GM12878 (cell line): ENCODE measurements at regions not wholly inside any gene's neighbourhood (a gene's known extent, or its start where the extent isn't known, plus 50 kb on each side); places are given as distances from the start of the nearest gene placed in this dataset.

ENCODE experiments used
- BCL11A ChIP-seq: IDR thresholded peaks from 2 replicates; pipeline ENCODE4 v1.6.1; 2011; ENCODE audit warnings: low read depth, low read length
- BHLHE40 ChIP-seq, 2 experiments: fragments of 450-650 bp in 1 of 2; IDR thresholded peaks; 2 replicates each; pipeline ENCODE4 v1.6.1; 2011 to 2017; ENCODE audit warnings: low read depth in 2 of 2, borderline replicate concordance in 1 of 2, improper control_type of control experiment in 1 of 2, low read length in 1 of 2, mild to moderate bottlenecking in 1 of 2
- CBX3 ChIP-seq: fragments of 200-600 bp; sonication (generic); IDR thresholded peaks from 2 replicates; pipeline ENCODE4 v1.6.1; 2016; ENCODE audit warnings: low read depth, borderline replicate concordance
- EGR1 ChIP-seq, 2 experiments: IDR thresholded peaks; 1 replicate in 1 of 2; 2 replicates in 1 of 2; pipeline ENCODE4 v1.6.1; 2011 to 2012; ENCODE audit warnings: low read depth in 2 of 2, low read length in 2 of 2, borderline replicate concordance in 1 of 2, mild to moderate bottlenecking in 1 of 2, moderate library complexity in 1 of 2
- ETV6 ChIP-seq, 2 experiments: fragments of 450-650 bp in 1 of 2; IDR thresholded peaks in 1 of 2; conservative IDR thresholded peaks in 1 of 2; 2 replicates each; pipeline ENCODE4 v1.6.1; 2014; ENCODE audit warnings: antibody characterized with exemption in 1 of 2, borderline replicate concordance in 1 of 2, low read depth in 1 of 2, mild to moderate bottlenecking in 1 of 2, moderate library complexity in 1 of 2
- FOXM1 ChIP-seq: IDR thresholded peaks from 2 replicates; pipeline ENCODE4 v1.6.1; 2012; ENCODE audit warnings: low read depth, mild to moderate bottlenecking, inconsistent platforms, low read length, moderate library complexity
- GATAD2B ChIP-seq: fragments of 450-650 bp; conservative IDR thresholded peaks from 2 replicates; pipeline ENCODE4 v1.6.1; 2017; ENCODE audit warnings: low read depth, mild to moderate bottlenecking, moderate library complexity
- HDAC2 ChIP-seq: fragments of 200-600 bp; sonication (generic); IDR thresholded peaks from 2 replicates; pipeline ENCODE4 v1.6.1; 2017
- IRF4 ChIP-seq: IDR thresholded peaks from 2 replicates; pipeline ENCODE4 v1.6.1; 2011; ENCODE audit warnings: low read depth, low read length
- KAT2A ChIP-seq: conservative IDR thresholded peaks from 2 replicates; pipeline ENCODE4 v1.6.1; 2011; ENCODE audit warnings: low read depth, low read length; ENCODE audit not compliant: control insufficient read depth
- KDM1A ChIP-seq: fragments of 200-600 bp; sonication (generic); IDR thresholded peaks from 2 replicates; pipeline ENCODE4 v1.6.1; 2016; ENCODE audit warnings: borderline replicate concordance
- MTA3 ChIP-seq: IDR thresholded peaks from 2 replicates; pipeline ENCODE4 v1.6.1; 2012; ENCODE audit warnings: low read length, inconsistent platforms, borderline replicate concordance
- NR2F1 ChIP-seq: fragments of 450-650 bp; conservative IDR thresholded peaks from 2 replicates; pipeline ENCODE4 v1.6.1; 2017; ENCODE audit warnings: mild to moderate bottlenecking
- NRF1 ChIP-seq: conservative IDR thresholded peaks from 2 replicates; pipeline ENCODE4 v1.6.1; 2011; ENCODE audit warnings: mild to moderate bottlenecking, low read depth, low read length, improper control_type of control experiment
- PML ChIP-seq: IDR thresholded peaks from 2 replicates; pipeline ENCODE4 v1.6.1; 2012; ENCODE audit warnings: low read length, inconsistent platforms
- RB1 ChIP-seq: fragments of 450-650 bp; formaldehyde crosslinking; IDR thresholded peaks from 2 replicates; pipeline ENCODE4 v1.6.1; 2017; ENCODE audit warnings: mild to moderate bottlenecking, borderline replicate concordance
- RFX5 ChIP-seq: IDR thresholded peaks from 2 replicates; pipeline ENCODE4 v1.6.1; 2011; ENCODE audit warnings: low read depth, low read length, improper control_type of control experiment
- SRF ChIP-seq, 2 experiments: IDR thresholded peaks; 2 replicates each; pipeline ENCODE4 v1.6.1; 2011; ENCODE audit warnings: low read depth in 2 of 2, low read length in 2 of 2, mild to moderate bottlenecking in 1 of 2, moderate library complexity in 1 of 2
- ZNF207 ChIP-seq: fragments of 450-650 bp; IDR thresholded peaks from 2 replicates; pipeline ENCODE4 v1.6.1; 2014; ENCODE audit warnings: antibody characterized with exemption, mild to moderate bottlenecking, borderline replicate concordance
- ZNF217 ChIP-seq: fragments of 450-650 bp; IDR thresholded peaks from 2 replicates; pipeline ENCODE4 v1.6.1; 2017; ENCODE audit warnings: antibody characterized with exemption, mild to moderate bottlenecking
- ZNF24 ChIP-seq: fragments of 450-650 bp; IDR thresholded peaks from 2 replicates; pipeline ENCODE4 v1.6.1; 2017; ENCODE audit warnings: antibody characterized with exemption, mild to moderate bottlenecking
- ZNF384 ChIP-seq: IDR thresholded peaks from 2 replicates; pipeline ENCODE4 v1.6.1; 2012; ENCODE audit warnings: low read depth, mild to moderate bottlenecking, low read length, improper control_type of control experiment, borderline replicate concordance
- TF ChIP-seq, protein P1 (sequence below): fragments of 450-650 bp; IDR thresholded peaks from 2 replicates; pipeline ENCODE4 v1.6.1; 2016; ENCODE audit warnings: mild to moderate bottlenecking
- TF ChIP-seq, protein P2 (sequence below): fragments of 450-650 bp; formaldehyde crosslinking; IDR thresholded peaks from 2 replicates; pipeline ENCODE4 v1.4.0; 2020; ENCODE audit warnings: mild to moderate bottlenecking, moderate library complexity
- TF ChIP-seq, protein P3 (sequence below): fragments of 450-650 bp; IDR thresholded peaks from 2 replicates; pipeline ENCODE4 v1.6.1; 2016; ENCODE audit warnings: mild to moderate bottlenecking
- TF ChIP-seq, protein P4 (sequence below): fragments of 450-650 bp; IDR thresholded peaks from 2 replicates; pipeline ENCODE4 v1.6.1; 2017; ENCODE audit warnings: mild to moderate bottlenecking

DNA sequence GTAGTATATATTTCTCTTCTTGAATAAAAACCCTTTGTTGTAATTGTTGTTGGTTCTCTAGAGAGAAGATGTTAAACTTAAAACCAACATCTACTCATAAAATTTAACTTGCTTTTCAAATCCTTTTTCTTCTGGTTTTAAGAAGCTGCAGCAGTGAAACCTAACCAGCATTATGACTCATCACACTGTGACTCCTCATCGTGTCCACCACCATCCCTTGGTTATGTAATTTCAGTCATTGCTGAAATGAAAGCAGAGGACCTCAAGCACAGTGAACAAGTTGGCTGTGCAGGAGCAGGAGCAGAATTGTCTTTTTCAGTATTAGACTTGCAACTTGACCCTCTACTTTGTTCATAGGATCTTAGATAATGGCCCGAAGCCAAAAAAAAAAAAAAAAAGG is 64.9 kb upstream of the HTR2A start (continued):
- TF ChIP-seq MTA3 (no peak), ZNF24 (no peak), GATAD2B (no peak), ZNF207 (no peak), NRF1 (no peak), BCL11A (peak; percentile 81), HDAC2 (no peak), ZNF217 (no peak), IRF4 (peak; percentile 85), KAT2A (no peak), BHLHE40 (IDR thresholded peaks at IDR 0.05; ENCODE audit: borderline replicate concordance in 1 of 2, low read depth in 2 of 2, low read length in 1 of 2) (no peak), RB1 (no peak), FOXM1 (peak; percentile 48), CBX3 (no peak), NR2F1 (no peak), KDM1A (no peak), EGR1 (IDR thresholded peaks at IDR 0.05; ENCODE audit: borderline replicate concordance in 1 of 2, low read depth in 2 of 2, low read length in 2 of 2) (no peak), SRF (IDR thresholded peaks at IDR 0.05; ENCODE audit: low read depth in 2 of 2, low read length in 2 of 2) (0 out of 4 replicates have a peak, but pooled peaks of 1 of the 2 experiments have one; percentile 18), PML (no peak), ZNF384 (no peak), RFX5 (no peak), ETV6 (conservative IDR thresholded peaks at IDR 0.05 in 1 of 2, IDR thresholded peaks at IDR 0.05 in 1 of 2; ENCODE audit: borderline replicate concordance in 1 of 2, low read depth in 1 of 2) (no peak)
- TF ChIP-seq, protein P1, sequence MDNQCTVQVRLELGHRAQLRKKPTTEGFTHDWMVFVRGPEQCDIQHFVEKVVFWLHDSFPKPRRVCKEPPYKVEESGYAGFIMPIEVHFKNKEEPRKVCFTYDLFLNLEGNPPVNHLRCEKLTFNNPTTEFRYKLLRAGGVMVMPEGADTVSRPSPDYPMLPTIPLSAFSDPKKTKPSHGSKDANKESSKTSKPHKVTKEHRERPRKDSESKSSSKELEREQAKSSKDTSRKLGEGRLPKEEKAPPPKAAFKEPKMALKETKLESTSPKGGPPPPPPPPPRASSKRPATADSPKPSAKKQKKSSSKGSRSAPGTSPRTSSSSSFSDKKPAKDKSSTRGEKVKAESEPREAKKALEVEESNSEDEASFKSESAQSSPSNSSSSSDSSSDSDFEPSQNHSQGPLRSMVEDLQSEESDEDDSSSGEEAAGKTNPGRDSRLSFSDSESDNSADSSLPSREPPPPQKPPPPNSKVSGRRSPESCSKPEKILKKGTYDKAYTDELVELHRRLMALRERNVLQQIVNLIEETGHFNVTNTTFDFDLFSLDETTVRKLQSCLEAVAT: no peak
- TF ChIP-seq, protein P2, sequence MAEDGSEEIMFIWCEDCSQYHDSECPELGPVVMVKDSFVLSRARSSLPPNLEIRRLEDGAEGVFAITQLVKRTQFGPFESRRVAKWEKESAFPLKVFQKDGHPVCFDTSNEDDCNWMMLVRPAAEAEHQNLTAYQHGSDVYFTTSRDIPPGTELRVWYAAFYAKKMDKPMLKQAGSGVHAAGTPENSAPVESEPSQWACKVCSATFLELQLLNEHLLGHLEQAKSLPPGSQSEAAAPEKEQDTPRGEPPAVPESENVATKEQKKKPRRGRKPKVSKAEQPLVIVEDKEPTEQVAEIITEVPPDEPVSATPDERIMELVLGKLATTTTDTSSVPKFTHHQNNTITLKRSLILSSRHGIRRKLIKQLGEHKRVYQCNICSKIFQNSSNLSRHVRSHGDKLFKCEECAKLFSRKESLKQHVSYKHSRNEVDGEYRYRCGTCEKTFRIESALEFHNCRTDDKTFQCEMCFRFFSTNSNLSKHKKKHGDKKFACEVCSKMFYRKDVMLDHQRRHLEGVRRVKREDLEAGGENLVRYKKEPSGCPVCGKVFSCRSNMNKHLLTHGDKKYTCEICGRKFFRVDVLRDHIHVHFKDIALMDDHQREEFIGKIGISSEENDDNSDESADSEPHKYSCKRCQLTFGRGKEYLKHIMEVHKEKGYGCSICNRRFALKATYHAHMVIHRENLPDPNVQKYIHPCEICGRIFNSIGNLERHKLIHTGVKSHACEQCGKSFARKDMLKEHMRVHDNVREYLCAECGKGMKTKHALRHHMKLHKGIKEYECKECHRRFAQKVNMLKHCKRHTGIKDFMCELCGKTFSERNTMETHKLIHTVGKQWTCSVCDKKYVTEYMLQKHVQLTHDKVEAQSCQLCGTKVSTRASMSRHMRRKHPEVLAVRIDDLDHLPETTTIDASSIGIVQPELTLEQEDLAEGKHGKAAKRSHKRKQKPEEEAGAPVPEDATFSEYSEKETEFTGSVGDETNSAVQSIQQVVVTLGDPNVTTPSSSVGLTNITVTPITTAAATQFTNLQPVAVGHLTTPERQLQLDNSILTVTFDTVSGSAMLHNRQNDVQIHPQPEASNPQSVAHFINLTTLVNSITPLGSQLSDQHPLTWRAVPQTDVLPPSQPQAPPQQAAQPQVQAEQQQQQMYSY (CRISPR knock-in tag): no peak
- TF ChIP-seq, protein P3, sequence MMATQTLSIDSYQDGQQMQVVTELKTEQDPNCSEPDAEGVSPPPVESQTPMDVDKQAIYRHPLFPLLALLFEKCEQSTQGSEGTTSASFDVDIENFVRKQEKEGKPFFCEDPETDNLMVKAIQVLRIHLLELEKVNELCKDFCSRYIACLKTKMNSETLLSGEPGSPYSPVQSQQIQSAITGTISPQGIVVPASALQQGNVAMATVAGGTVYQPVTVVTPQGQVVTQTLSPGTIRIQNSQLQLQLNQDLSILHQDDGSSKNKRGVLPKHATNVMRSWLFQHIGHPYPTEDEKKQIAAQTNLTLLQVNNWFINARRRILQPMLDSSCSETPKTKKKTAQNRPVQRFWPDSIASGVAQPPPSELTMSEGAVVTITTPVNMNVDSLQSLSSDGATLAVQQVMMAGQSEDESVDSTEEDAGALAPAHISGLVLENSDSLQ: no peak
- TF ChIP-seq, protein P4, sequence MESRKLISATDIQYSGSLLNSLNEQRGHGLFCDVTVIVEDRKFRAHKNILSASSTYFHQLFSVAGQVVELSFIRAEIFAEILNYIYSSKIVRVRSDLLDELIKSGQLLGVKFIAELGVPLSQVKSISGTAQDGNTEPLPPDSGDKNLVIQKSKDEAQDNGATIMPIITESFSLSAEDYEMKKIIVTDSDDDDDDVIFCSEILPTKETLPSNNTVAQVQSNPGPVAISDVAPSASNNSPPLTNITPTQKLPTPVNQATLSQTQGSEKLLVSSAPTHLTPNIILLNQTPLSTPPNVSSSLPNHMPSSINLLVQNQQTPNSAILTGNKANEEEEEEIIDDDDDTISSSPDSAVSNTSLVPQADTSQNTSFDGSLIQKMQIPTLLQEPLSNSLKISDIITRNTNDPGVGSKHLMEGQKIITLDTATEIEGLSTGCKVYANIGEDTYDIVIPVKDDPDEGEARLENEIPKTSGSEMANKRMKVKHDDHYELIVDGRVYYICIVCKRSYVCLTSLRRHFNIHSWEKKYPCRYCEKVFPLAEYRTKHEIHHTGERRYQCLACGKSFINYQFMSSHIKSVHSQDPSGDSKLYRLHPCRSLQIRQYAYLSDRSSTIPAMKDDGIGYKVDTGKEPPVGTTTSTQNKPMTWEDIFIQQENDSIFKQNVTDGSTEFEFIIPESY: no peak
